ENCODE measurements at regions not wholly inside any gene's neighbourhood (a gene's known extent, or its start where the extent isn't known, plus 50 kb on each side); places are given as distances from the start of the nearest gene placed in this dataset.

GRCh38 chr5:68747521-68747920, 346.3 kb upstream of the SLC30A5 start:
- no peaks in the 10 kb centered on the region for H3K27me3 ChIP-seq (ENCODE audit: low read depth, low read length)
- H3K9me3 ChIP-seq (ENCODE audit: control insufficient read depth in 1 of 2, low read length in 2 of 2), result no peaks in the 10 kb centered on the region
- H3K4me3 ChIP-seq (ENCODE audit: low read depth in 1 of 2, low read length in 2 of 2), result no peak overlapping the region
- no peaks in the 10 kb centered on the region for H3K36me3 ChIP-seq (ENCODE audit: control insufficient read depth in 1 of 2, insufficient read depth in 2 of 2, low read length in 2 of 2)
- H3K4me1 ChIP-seq (ENCODE audit: control insufficient read depth in 1 of 2, insufficient read depth in 2 of 2, low read length in 2 of 2), result no peaks in the 10 kb centered on the region
- H3K27ac ChIP-seq (ENCODE audit: low read length), result no peak overlapping the region

GRCh38 chr5:68748101-68748500, 345.7 kb upstream of the SLC30A5 start:
- no peak overlapping the region for H3K4me3 ChIP-seq (ENCODE audit: low read depth in 1 of 2, low read length in 2 of 2)
- H3K27me3 ChIP-seq (ENCODE audit: low read depth, low read length), result no peaks in the 10 kb centered on the region
- H3K9me3 ChIP-seq (ENCODE audit: control insufficient read depth in 1 of 2, low read length in 2 of 2), result no peaks in the 10 kb centered on the region
- H3K27ac ChIP-seq (ENCODE audit: low read length), result no peak overlapping the region
- H3K4me1 ChIP-seq (ENCODE audit: control insufficient read depth in 1 of 2, insufficient read depth in 2 of 2, low read length in 2 of 2), result no peaks in the 10 kb centered on the region
- H3K36me3 ChIP-seq (ENCODE audit: control insufficient read depth in 1 of 2, insufficient read depth in 2 of 2, low read length in 2 of 2), result no peaks in the 10 kb centered on the region

GRCh38 chr5:68749077-68749476, 344.7 kb upstream of the SLC30A5 start:
- Histone ChIP-seq H3K9me3 (ENCODE audit: control insufficient read depth in 1 of 2, low read length in 2 of 2) (no peaks in the 10 kb centered on the region), H3K36me3 (ENCODE audit: control insufficient read depth in 1 of 2, insufficient read depth in 2 of 2, low read length in 2 of 2) (no peaks in the 10 kb centered on the region), H3K27ac (ENCODE audit: low read length) (no peak overlapping the region), H3K27me3 (ENCODE audit: low read depth, low read length) (no peaks in the 10 kb centered on the region), H3K4me1 (ENCODE audit: control insufficient read depth in 1 of 2, insufficient read depth in 2 of 2, low read length in 2 of 2) (no peaks in the 10 kb centered on the region), H3K4me3 (ENCODE audit: low read depth in 1 of 2, low read length in 2 of 2) (no peak overlapping the region)

- no peaks in the 10 kb centered on the region for H3K4me1 ChIP-seq (ENCODE audit: control insufficient read depth in 1 of 2, insufficient read depth in 2 of 2, low read length in 2 of 2)
- no peak overlapping the region for H3K27ac ChIP-seq (ENCODE audit: low read length)
- no peak overlapping the region for H3K4me3 ChIP-seq (ENCODE audit: low read depth in 1 of 2, low read length in 2 of 2)
- H3K9me3 ChIP-seq (ENCODE audit: control insufficient read depth in 1 of 2, low read length in 2 of 2), result no peaks in the 10 kb centered on the region
- no peaks in the 10 kb centered on the region for H3K36me3 ChIP-seq (ENCODE audit: control insufficient read depth in 1 of 2, insufficient read depth in 2 of 2, low read length in 2 of 2)
- no peaks in the 10 kb centered on the region for H3K27me3 ChIP-seq (ENCODE audit: low read depth, low read length)
These were observed 344.2 kb upstream of the SLC30A5 start for GRCh38 chr5:68749631-68750030.

GRCh38 chr5:68751661-68752060, 342.2 kb upstream of the SLC30A5 start:
- no peaks in the 10 kb centered on the region for H3K27me3 ChIP-seq (ENCODE audit: low read depth, low read length)
- no peaks in the 10 kb centered on the region for H3K36me3 ChIP-seq (ENCODE audit: control insufficient read depth in 1 of 2, insufficient read depth in 2 of 2, low read length in 2 of 2)
- H3K27ac ChIP-seq (ENCODE audit: low read length), result no peak overlapping the region
- no peaks in the 10 kb centered on the region for H3K4me1 ChIP-seq (ENCODE audit: control insufficient read depth in 1 of 2, insufficient read depth in 2 of 2, low read length in 2 of 2)
- no peaks in the 10 kb centered on the region for H3K9me3 ChIP-seq (ENCODE audit: control insufficient read depth in 1 of 2, low read length in 2 of 2)
- H3K4me3 ChIP-seq (ENCODE audit: low read depth in 1 of 2, low read length in 2 of 2), result no peak overlapping the region

- Histone ChIP-seq H3K27ac (ENCODE audit: low read length) (no peak overlapping the region), H3K4me3 (ENCODE audit: low read depth in 1 of 2, low read length in 2 of 2) (no peak overlapping the region), H3K27me3 (ENCODE audit: low read depth, low read length) (no peaks in the 10 kb centered on the region), H3K36me3 (ENCODE audit: control insufficient read depth in 1 of 2, insufficient read depth in 2 of 2, low read length in 2 of 2) (no peaks in the 10 kb centered on the region), H3K9me3 (ENCODE audit: control insufficient read depth in 1 of 2, low read length in 2 of 2) (no peaks in the 10 kb centered on the region), H3K4me1 (ENCODE audit: control insufficient read depth in 1 of 2, insufficient read depth in 2 of 2, low read length in 2 of 2) (no peaks in the 10 kb centered on the region)
These were observed 339.3 kb upstream of the SLC30A5 start for GRCh38 chr5:68754536-68754935.

GRCh38 chr5:68755293-68755692, 338.5 kb upstream of the SLC30A5 start:
- H3K4me3 ChIP-seq (ENCODE audit: low read depth in 1 of 2, low read length in 2 of 2), result no peak overlapping the region
- no peaks in the 10 kb centered on the region for H3K9me3 ChIP-seq (ENCODE audit: control insufficient read depth in 1 of 2, low read length in 2 of 2)
- no peaks in the 10 kb centered on the region for H3K27me3 ChIP-seq (ENCODE audit: low read depth, low read length)
- no peaks in the 10 kb centered on the region for H3K4me1 ChIP-seq (ENCODE audit: control insufficient read depth in 1 of 2, insufficient read depth in 2 of 2, low read length in 2 of 2)
- H3K36me3 ChIP-seq (ENCODE audit: control insufficient read depth in 1 of 2, insufficient read depth in 2 of 2, low read length in 2 of 2), result no peaks in the 10 kb centered on the region
- H3K27ac ChIP-seq (ENCODE audit: low read length), result no peak overlapping the region

GRCh38 chr5:68757006-68757405, 336.8 kb upstream of the SLC30A5 start:
- Histone ChIP-seq H3K4me3 (ENCODE audit: low read depth in 1 of 2, low read length in 2 of 2) (no peak overlapping the region), H3K9me3 (ENCODE audit: control insufficient read depth in 1 of 2, low read length in 2 of 2) (no peaks in the 10 kb centered on the region), H3K36me3 (ENCODE audit: control insufficient read depth in 1 of 2, insufficient read depth in 2 of 2, low read length in 2 of 2) (no peaks in the 10 kb centered on the region), H3K27me3 (ENCODE audit: low read depth, low read length) (no peaks in the 10 kb centered on the region), H3K27ac (ENCODE audit: low read length) (no peak overlapping the region), H3K4me1 (ENCODE audit: control insufficient read depth in 1 of 2, insufficient read depth in 2 of 2, low read length in 2 of 2) (no peaks in the 10 kb centered on the region)

GRCh38 chr5:68757626-68758212, 336.1 kb upstream of the SLC30A5 start:
- no peak overlapping the region for H3K27ac ChIP-seq (ENCODE audit: low read length)
- H3K4me3 ChIP-seq (ENCODE audit: low read depth in 1 of 2, low read length in 2 of 2), result no peak overlapping the region
- H3K36me3 ChIP-seq (ENCODE audit: control insufficient read depth in 1 of 2, insufficient read depth in 2 of 2, low read length in 2 of 2), result no peaks in the 10 kb centered on the region
- H3K27me3 ChIP-seq (ENCODE audit: low read depth, low read length), result no peaks in the 10 kb centered on the region
- no peaks in the 10 kb centered on the region for H3K4me1 ChIP-seq (ENCODE audit: control insufficient read depth in 1 of 2, insufficient read depth in 2 of 2, low read length in 2 of 2)
- H3K9me3 ChIP-seq (ENCODE audit: control insufficient read depth in 1 of 2, low read length in 2 of 2), result no peaks in the 10 kb centered on the region

GRCh38 chr5:68759593-68759992, 334.2 kb upstream of the SLC30A5 start:
- Histone ChIP-seq H3K9me3 (ENCODE audit: control insufficient read depth in 1 of 2, low read length in 2 of 2) (no peaks in the 10 kb centered on the region), H3K36me3 (ENCODE audit: control insufficient read depth in 1 of 2, insufficient read depth in 2 of 2, low read length in 2 of 2) (no peaks in the 10 kb centered on the region), H3K27me3 (ENCODE audit: low read depth, low read length) (no peaks in the 10 kb centered on the region), H3K4me1 (ENCODE audit: control insufficient read depth in 1 of 2, insufficient read depth in 2 of 2, low read length in 2 of 2) (no peaks in the 10 kb centered on the region), H3K27ac (ENCODE audit: low read length) (no peak overlapping the region), H3K4me3 (ENCODE audit: low read depth in 1 of 2, low read length in 2 of 2) (no peak overlapping the region)

- Histone ChIP-seq H3K27ac (ENCODE audit: low read length) (no peak overlapping the region), H3K4me1 (ENCODE audit: control insufficient read depth in 1 of 2, insufficient read depth in 2 of 2, low read length in 2 of 2) (no peaks in the 10 kb centered on the region), H3K27me3 (ENCODE audit: low read depth, low read length) (no peaks in the 10 kb centered on the region), H3K4me3 (ENCODE audit: low read depth in 1 of 2, low read length in 2 of 2) (no peak overlapping the region), H3K9me3 (ENCODE audit: control insufficient read depth in 1 of 2, low read length in 2 of 2) (no peaks in the 10 kb centered on the region), H3K36me3 (ENCODE audit: control insufficient read depth in 1 of 2, insufficient read depth in 2 of 2, low read length in 2 of 2) (no peaks in the 10 kb centered on the region)
These were observed 331.6 kb upstream of the SLC30A5 start for GRCh38 chr5:68762201-68762600.

GRCh38 chr5:68766952-68767464, 326.8 kb upstream of the SLC30A5 start:
- H3K4me3 ChIP-seq (ENCODE audit: low read depth in 1 of 2, low read length in 2 of 2), result no peak overlapping the region
- no peak overlapping the region for H3K27ac ChIP-seq (ENCODE audit: low read length)
- H3K36me3 ChIP-seq (ENCODE audit: control insufficient read depth in 1 of 2, insufficient read depth in 2 of 2, low read length in 2 of 2), result no peaks in the 10 kb centered on the region
- H3K9me3 ChIP-seq (ENCODE audit: control insufficient read depth in 1 of 2, low read length in 2 of 2), result no peaks in the 10 kb centered on the region
- H3K27me3 ChIP-seq (ENCODE audit: low read depth, low read length), result no peaks in the 10 kb centered on the region
- H3K4me1 ChIP-seq (ENCODE audit: control insufficient read depth in 1 of 2, insufficient read depth in 2 of 2, low read length in 2 of 2), result no peaks in the 10 kb centered on the region
